Caco-2 (cell line): ENCODE measurements at regions not wholly inside any gene's neighbourhood (a gene's known extent, or its start where the extent isn't known, plus 50 kb on each side); places are given as distances from the start of the nearest gene placed in this dataset.
A peak's percentile ranks its signal among the peaks of the same experiment; 100 is the strongest.

Experiments
- BruUV-seq: library from RNA; stranded (reverse); fragments of 400-500 nt; replicated peaks from 2 replicates; lab custom pipeline; 2021; lab: Mats Ljungman, UMichigan
- CTCF ChIA-PET: fragments of 300-600 bp; sonication (Branson Sonifier 250); formaldehyde crosslinking; loops from one replicate; lab custom pipeline; 2022; ENCODE audit warnings: antibody characterized with exemption; lab: Charles Lee
- POLR2A ChIA-PET: fragments of 300-600 bp; sonication (Branson Sonifier 250); formaldehyde crosslinking; loops from one replicate; lab custom pipeline; 2022; ENCODE audit warnings: antibody characterized with exemption; lab: Charles Lee
- DNase-seq, 2 experiments: peaks; one replicate each; pipeline versions ENCODE4 v3.0.0 to v3.0.0-alpha.2; 2020 to 2022
- H3K27me3 ChIP-seq: replicated peaks from 2 replicates; pipeline ENCODE4 v1.6.0; 2011; ENCODE audit warnings: low read length; ENCODE audit not compliant: control insufficient read depth, insufficient read depth
- H3K36me3 ChIP-seq: 2 replicates; pipeline ENCODE4 v1.5.1; 2011; ENCODE audit warnings: low read length; ENCODE audit not compliant: control insufficient read depth, insufficient read depth
- H3K4me1 ChIP-seq: fragments of 250-450 bp; sonication (Bioruptor Pico); 2 replicates; pipeline ENCODE4 v1.5.1; 2020; ENCODE audit warnings: mild to moderate bottlenecking
- H3K4me3 ChIP-seq: 2 replicates; pipeline ENCODE4 v1.5.1; 2011; ENCODE audit warnings: low read depth, mild to moderate bottlenecking, control low read depth, low read length
- H3K9me3 ChIP-seq: fragments of 250-450 bp; sonication (Bioruptor Pico); 2 replicates; pipeline ENCODE4 v1.5.1; 2020; ENCODE audit warnings: mild to moderate bottlenecking, moderate library complexity
- H3K27ac Mint-ChIP-seq: one replicate; pipeline ENCODE4 v1.8.0; 2022; ENCODE audit warnings: mixed read lengths; ENCODE audit not compliant: unreplicated experiment
- H3K27me3 Mint-ChIP-seq: one replicate; pipeline ENCODE4 v1.8.0; 2022; ENCODE audit warnings: mixed read lengths; ENCODE audit not compliant: insufficient read depth, unreplicated experiment
- H3K36me3 Mint-ChIP-seq: one replicate; pipeline ENCODE4 v1.8.0; 2022; ENCODE audit warnings: mild to moderate bottlenecking, mixed read lengths; ENCODE audit not compliant: insufficient read depth, unreplicated experiment
- H3K4me1 Mint-ChIP-seq: one replicate; pipeline ENCODE4 v1.8.0; 2022; ENCODE audit warnings: low read depth, mixed read lengths; ENCODE audit not compliant: unreplicated experiment
- H3K4me3 Mint-ChIP-seq: one replicate; pipeline ENCODE4 v1.8.0; 2022; ENCODE audit warnings: mild to moderate bottlenecking, moderate library complexity, mixed read lengths; ENCODE audit not compliant: unreplicated experiment
- H3K9me3 Mint-ChIP-seq: one replicate; pipeline ENCODE4 v1.8.0; 2022; ENCODE audit warnings: mixed read lengths; ENCODE audit not compliant: unreplicated experiment
- intact Hi-C: fragments of 100-400 bp; cut with micrococcal nuclease; formaldehyde crosslinking; loops from one replicate; pipeline ENCODE4 v1.10.0; 2022; ENCODE audit not compliant: unreplicated experiment
- TF ChIP-seq, protein P1 (sequence below), 2 experiments: fragments of 200-600 bp in 1 of 2; IDR thresholded peaks; 1 replicate in 1 of 2; 2 replicates in 1 of 2; pipeline versions ENCODE4 v1.5.1 to v1.8.0; 2011 to 2022; ENCODE audit warnings: antibody characterized with exemption in 1 of 2, control low read depth in 1 of 2, inconsistent platforms in 1 of 2, low read depth in 1 of 2, low read length in 1 of 2, mild to moderate bottlenecking in 1 of 2, moderate library complexity in 1 of 2; ENCODE audit not compliant: insufficient read depth in 1 of 2, severe bottlenecking in 1 of 2, unreplicated experiment in 1 of 2

DNA sequence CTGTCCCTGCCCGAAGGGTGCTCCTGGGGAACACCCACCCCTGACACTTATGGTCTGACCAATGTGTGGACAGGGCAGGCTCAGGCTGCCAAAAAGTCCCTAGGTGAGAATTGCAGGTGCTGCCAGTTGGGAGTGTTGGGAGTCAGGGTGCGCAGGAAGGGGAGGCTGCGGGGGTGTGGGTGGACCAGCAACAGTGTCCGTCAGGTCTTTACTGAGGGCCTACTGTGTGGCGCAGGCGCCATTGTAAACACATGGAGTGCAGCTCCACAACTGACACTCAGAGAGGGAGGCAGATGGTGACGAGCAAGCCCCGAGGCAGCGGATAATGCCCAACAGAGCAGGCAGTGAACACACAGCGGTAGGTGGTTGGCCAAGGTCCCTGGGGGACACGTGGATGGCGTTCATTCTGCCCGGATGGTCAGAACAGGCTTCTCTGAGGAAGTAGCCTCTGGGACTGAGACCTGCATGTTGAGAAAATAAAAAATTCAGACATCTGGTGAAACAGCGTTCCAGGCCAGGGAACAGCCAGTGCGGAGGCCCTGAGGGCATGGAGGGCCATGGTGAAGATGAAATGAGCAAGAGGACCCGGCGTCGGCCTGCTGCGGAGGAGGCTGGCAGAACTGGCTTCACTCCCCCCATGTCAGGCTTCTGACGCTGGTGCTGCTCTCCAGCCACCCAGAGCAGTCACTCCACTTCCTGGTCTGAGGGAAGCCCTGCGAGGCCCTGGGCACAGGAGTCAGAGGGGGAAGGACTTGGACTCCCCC is 136.2 kb upstream of the ZBTB40 start:
- H3K36me3 Mint-ChIP-seq, result no peaks in the 10 kb centered on the region
- CTCF ChIA-PET, result no interaction called here
- H3K27me3 Mint-ChIP-seq, result no peaks in the 10 kb centered on the region
- no peaks in the 10 kb centered on the region for H3K9me3 Mint-ChIP-seq
- Histone ChIP-seq H3K36me3 (no peaks in the 10 kb centered on the region), H3K4me3 (no peak overlapping the region), H3K27me3 (no peaks in the 10 kb centered on the region), H3K9me3 (no peaks in the 10 kb centered on the region), H3K4me1 (no peaks in the 10 kb centered on the region)
- BruUV-seq, result no TSS peak
- TF ChIP-seq, protein P1, sequence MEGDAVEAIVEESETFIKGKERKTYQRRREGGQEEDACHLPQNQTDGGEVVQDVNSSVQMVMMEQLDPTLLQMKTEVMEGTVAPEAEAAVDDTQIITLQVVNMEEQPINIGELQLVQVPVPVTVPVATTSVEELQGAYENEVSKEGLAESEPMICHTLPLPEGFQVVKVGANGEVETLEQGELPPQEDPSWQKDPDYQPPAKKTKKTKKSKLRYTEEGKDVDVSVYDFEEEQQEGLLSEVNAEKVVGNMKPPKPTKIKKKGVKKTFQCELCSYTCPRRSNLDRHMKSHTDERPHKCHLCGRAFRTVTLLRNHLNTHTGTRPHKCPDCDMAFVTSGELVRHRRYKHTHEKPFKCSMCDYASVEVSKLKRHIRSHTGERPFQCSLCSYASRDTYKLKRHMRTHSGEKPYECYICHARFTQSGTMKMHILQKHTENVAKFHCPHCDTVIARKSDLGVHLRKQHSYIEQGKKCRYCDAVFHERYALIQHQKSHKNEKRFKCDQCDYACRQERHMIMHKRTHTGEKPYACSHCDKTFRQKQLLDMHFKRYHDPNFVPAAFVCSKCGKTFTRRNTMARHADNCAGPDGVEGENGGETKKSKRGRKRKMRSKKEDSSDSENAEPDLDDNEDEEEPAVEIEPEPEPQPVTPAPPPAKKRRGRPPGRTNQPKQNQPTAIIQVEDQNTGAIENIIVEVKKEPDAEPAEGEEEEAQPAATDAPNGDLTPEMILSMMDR (IDR thresholded peaks at IDR 0.05; ENCODE audit: insufficient read depth in 1 of 2, low read depth in 1 of 2, low read length in 1 of 2, severe bottlenecking in 1 of 2, unreplicated experiment in 1 of 2), result no peak
- H3K4me3 Mint-ChIP-seq, result no peak overlapping the region
- DNase-seq, result no peak
- no peaks in the 10 kb centered on the region for H3K4me1 Mint-ChIP-seq
- intact Hi-C loops, result no loop called here
- no peak overlapping the region for H3K27ac Mint-ChIP-seq
- POLR2A ChIA-PET, result no interaction called here

DNA sequence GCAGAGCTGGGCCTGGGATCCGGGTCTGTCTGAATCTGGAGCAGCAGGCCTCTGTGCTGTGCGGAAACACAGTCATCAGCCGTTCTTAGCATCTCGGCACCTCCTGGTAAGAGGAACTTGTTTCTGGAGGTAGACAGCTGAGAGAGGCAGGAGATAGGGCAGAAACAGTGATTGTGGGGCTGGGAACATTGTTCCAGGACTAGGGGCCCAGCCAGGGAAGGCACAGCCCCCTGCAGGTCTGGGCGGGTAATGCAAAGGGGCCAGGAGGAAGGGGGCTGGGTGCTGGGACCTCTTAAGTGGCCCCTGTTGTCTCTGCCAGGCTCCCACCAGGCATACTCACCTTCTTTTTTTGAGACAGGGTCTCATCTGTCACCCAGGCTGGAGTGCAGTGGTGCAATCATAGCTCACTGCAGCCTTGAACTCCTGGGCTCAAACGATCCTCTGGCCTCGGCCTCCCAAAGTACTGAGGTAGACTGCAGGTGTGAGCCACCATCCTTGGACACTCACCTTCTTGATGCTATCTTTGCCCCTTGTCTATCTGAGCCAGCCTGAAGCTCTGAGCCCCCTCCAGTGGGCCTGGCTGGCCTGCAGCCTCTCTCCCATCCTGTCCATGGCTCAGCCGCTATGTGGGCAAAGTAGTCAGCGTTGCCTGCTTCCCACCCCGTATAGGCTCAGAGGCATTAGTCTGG is 134.3 kb upstream of the ZBTB40 start:
- Histone ChIP-seq H3K36me3 (no peaks in the 10 kb centered on the region), H3K4me3 (no peak overlapping the region), H3K4me1 (no peaks in the 10 kb centered on the region), H3K27me3 (no peaks in the 10 kb centered on the region), H3K9me3 (no peaks in the 10 kb centered on the region)
- DNase-seq, result peak; percentile 41 to 55
- intact Hi-C loops, result no loop called here
- TF ChIP-seq, protein P1 (IDR thresholded peaks at IDR 0.05; ENCODE audit: insufficient read depth in 1 of 2, low read depth in 1 of 2, low read length in 1 of 2, severe bottlenecking in 1 of 2, unreplicated experiment in 1 of 2), result peak; percentile 64 to 69
- no peaks in the 10 kb centered on the region for H3K4me1 Mint-ChIP-seq
- H3K4me3 Mint-ChIP-seq, result no peak overlapping the region
- no TSS peak for BruUV-seq
- no peaks in the 10 kb centered on the region for H3K36me3 Mint-ChIP-seq
- H3K27me3 Mint-ChIP-seq, result no peaks in the 10 kb centered on the region
- H3K9me3 Mint-ChIP-seq, result no peaks in the 10 kb centered on the region
- H3K27ac Mint-ChIP-seq, result no peak overlapping the region
- POLR2A ChIA-PET, result no interaction called here
- CTCF ChIA-PET, result interaction anchor here (0.7 kb wide), 1 partner anchor 59 kb away, joined by 6 read pairs; no protein-coding TSS in a partner anchor

DNA sequence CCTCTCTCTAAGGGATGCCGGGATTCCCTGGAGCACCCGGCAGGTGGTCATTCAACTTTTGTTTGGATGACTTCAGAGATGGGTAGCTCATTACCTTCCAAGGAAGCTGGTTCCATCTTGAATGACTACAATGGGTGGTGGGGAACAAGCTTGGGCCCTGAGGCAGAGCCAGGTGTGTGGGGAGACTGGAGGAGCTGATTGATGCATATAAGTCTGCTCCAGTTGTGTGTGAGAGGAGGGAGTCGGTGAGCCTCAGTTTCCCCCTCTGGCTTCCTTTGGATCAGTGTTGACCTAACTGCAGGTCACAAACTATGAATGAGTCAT is 133.8 kb upstream of the ZBTB40 start:
- CTCF ChIA-PET, result interaction anchor here (0.6 kb wide), 1 partner anchor 357 kb away, joined by 3 read pairs; no protein-coding TSS in a partner anchor
- Mint-ChIP-seq H3K27ac (no peak overlapping the region), H3K4me3 (no peak overlapping the region), H3K4me1 (no peaks in the 10 kb centered on the region), H3K9me3 (no peaks in the 10 kb centered on the region), H3K36me3 (no peaks in the 10 kb centered on the region), H3K27me3 (no peaks in the 10 kb centered on the region)
- H3K4me1 ChIP-seq, result no peaks in the 10 kb centered on the region
- intact Hi-C loops, result no loop called here
- H3K36me3 ChIP-seq, result no peaks in the 10 kb centered on the region
- DNase-seq, result no peak
- no peaks in the 10 kb centered on the region for H3K27me3 ChIP-seq
- no TSS peak for BruUV-seq
- no peak overlapping the region for H3K4me3 ChIP-seq
- H3K9me3 ChIP-seq, result no peaks in the 10 kb centered on the region
- TF ChIP-seq, protein P1 (IDR thresholded peaks at IDR 0.05; ENCODE audit: insufficient read depth in 1 of 2, low read depth in 1 of 2, low read length in 1 of 2, severe bottlenecking in 1 of 2, unreplicated experiment in 1 of 2), result no peak
- POLR2A ChIA-PET, result no interaction called here
